Peyer's patch (tissue), 4 donors: ENCODE measurements at regions not wholly inside any gene's neighbourhood (a gene's known extent, or its start where the extent isn't known, plus 50 kb on each side); places are given as distances from the start of the nearest gene placed in this dataset.

Source experiments
- POLR2A ChIP-seq, 2 donors: fragments of 450-650 bp; IDR thresholded peaks; one replicate each; pipeline ENCODE4 v1.5.1; 2017; ENCODE audit warnings: antibody characterized with exemption in 2 of 2, mild to moderate bottlenecking in 2 of 2, moderate library complexity in 2 of 2
- TF ChIP-seq, protein P1 (sequence below), 6 experiments: fragments of 450-650 bp in 4 of 6; fragments of 200-600 bp in 2 of 6; sonication (generic) in 1 of 6; IDR thresholded peaks; one replicate each; pipeline ENCODE4 v1.5.1; 2017 to 2019; ENCODE audit warnings: antibody characterized with exemption in 6 of 6, mild to moderate bottlenecking in 3 of 6, moderate library complexity in 1 of 6

DNA sequence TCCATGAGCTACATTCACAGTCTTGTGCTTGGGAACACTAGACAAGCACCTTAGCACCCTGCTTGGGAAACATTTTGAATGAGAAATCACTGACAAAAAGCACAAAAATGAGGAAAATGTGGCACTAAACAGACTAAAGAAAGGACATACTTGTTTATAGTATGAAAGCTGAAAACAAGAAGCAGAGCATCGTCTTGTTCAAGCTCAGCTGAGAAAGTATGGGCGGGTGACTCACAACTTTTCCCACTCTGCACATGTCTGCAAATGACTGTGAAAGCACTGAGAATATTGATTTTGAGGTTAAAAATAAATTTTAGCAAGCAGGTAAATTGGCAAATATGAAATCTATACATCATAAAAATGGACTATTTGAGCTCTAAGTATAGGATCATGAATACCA is 725.3 kb downstream of the COL12A1 start:
- TF ChIP-seq, protein P1, sequence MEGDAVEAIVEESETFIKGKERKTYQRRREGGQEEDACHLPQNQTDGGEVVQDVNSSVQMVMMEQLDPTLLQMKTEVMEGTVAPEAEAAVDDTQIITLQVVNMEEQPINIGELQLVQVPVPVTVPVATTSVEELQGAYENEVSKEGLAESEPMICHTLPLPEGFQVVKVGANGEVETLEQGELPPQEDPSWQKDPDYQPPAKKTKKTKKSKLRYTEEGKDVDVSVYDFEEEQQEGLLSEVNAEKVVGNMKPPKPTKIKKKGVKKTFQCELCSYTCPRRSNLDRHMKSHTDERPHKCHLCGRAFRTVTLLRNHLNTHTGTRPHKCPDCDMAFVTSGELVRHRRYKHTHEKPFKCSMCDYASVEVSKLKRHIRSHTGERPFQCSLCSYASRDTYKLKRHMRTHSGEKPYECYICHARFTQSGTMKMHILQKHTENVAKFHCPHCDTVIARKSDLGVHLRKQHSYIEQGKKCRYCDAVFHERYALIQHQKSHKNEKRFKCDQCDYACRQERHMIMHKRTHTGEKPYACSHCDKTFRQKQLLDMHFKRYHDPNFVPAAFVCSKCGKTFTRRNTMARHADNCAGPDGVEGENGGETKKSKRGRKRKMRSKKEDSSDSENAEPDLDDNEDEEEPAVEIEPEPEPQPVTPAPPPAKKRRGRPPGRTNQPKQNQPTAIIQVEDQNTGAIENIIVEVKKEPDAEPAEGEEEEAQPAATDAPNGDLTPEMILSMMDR (IDR thresholded peaks at IDR 0.05): no peak
- TF ChIP-seq POLR2A (IDR thresholded peaks at IDR 0.05): no peak
